Breast epithelium (tissue), 4 donors: ENCODE measurements at regions not wholly inside any gene's neighbourhood (a gene's known extent, or its start where the extent isn't known, plus 50 kb on each side); places are given as distances from the start of the nearest gene placed in this dataset.

Source experiments
- DNase-seq, 2 donors: peaks; one replicate each; pipeline ENCODE4 v3.0.0-alpha.2; 2019; ENCODE audit warnings: low spot score in 2 of 2
- H3K27ac ChIP-seq, 2 donors: fragments of 200-600 bp; sonication (generic) in 1 of 2; one replicate each; pipeline ENCODE4 v1.5.1; 2016 to 2019; ENCODE audit warnings: mild to moderate bottlenecking in 1 of 2
- H3K27me3 ChIP-seq, 2 donors: fragments of 200-600 bp; sonication (generic) in 1 of 2; one replicate each; pipeline versions ENCODE4 v1.5.1 to v1.6.0; 2017 to 2019; ENCODE audit warnings: control low read depth in 1 of 2, mild to moderate bottlenecking in 1 of 2
- H3K36me3 ChIP-seq: fragments of 200-600 bp; one replicate; pipeline ENCODE4 v1.5.1; 2019
- H3K4me1 ChIP-seq, 2 donors: fragments of 200-600 bp; sonication (generic); one replicate each; pipeline ENCODE4 v1.5.1; 2016 to 2019; ENCODE audit warnings: control low read depth in 1 of 2
- H3K4me3 ChIP-seq, 3 donors: fragments of 200-600 bp; sonication (generic); 1 replicate in 2 of 3; 2 replicates in 1 of 3; pipeline ENCODE4 v1.5.1; 2016 to 2019; ENCODE audit warnings: mild to moderate bottlenecking in 3 of 3, moderate library complexity in 2 of 3
- H3K9me3 ChIP-seq, 2 donors: fragments of 200-600 bp; sonication (generic) in 1 of 2; one replicate each; pipeline ENCODE4 v1.5.1; 2016 to 2019; ENCODE audit warnings: control low read depth in 1 of 2
- CTCF ChIP-seq, 3 donors: fragments of 450-650 bp; IDR thresholded peaks; one replicate each; pipeline ENCODE4 v1.5.1; 2016 to 2017; ENCODE audit warnings: antibody characterized with exemption in 3 of 3, mild to moderate bottlenecking in 3 of 3, moderate library complexity in 3 of 3
- POLR2A ChIP-seq: fragments of 450-650 bp; IDR thresholded peaks from one replicate; pipeline ENCODE4 v1.6.1; 2016; ENCODE audit warnings: antibody characterized with exemption, mild to moderate bottlenecking, moderate library complexity
- POLR2AphosphoS5 ChIP-seq, 3 donors: sonication (generic); formaldehyde crosslinking; IDR thresholded peaks; one replicate each; pipeline ENCODE4 v1.6.1; 2017; ENCODE audit warnings: antibody characterized with exemption in 3 of 3
- intact Hi-C: fragments of 100-400 bp; cut with DNase I; formaldehyde crosslinking; loops from one replicate; pipeline ENCODE4 v1.15.1; 2023; ENCODE audit warnings: low total_unique reads

- Histone ChIP-seq H3K27me3 (no peaks in the 10 kb centered on the region), H3K9me3 (no peaks in the 10 kb centered on the region), H3K36me3 (no peaks in the 10 kb centered on the region), H3K4me1 (no peaks in the 10 kb centered on the region), H3K27ac (no peak overlapping the region), H3K4me3 (no peak overlapping the region)
- DNase-seq, result no peak
- intact Hi-C loops, result no loop called here
- TF ChIP-seq POLR2A (no peak), POLR2AphosphoS5 (IDR thresholded peaks at IDR 0.05) (no peak), CTCF (IDR thresholded peaks at IDR 0.05) (no peak)
Observed at GRCh38 chr9:74120061-74120460, 377.1 kb upstream of the RORB start.

- H3K27me3 ChIP-seq, result no peaks in the 10 kb centered on the region
- DNase-seq, result no peak
- no peak for TF ChIP-seq POLR2A
- no peak for TF ChIP-seq POLR2AphosphoS5 (IDR thresholded peaks at IDR 0.05)
- TF ChIP-seq CTCF (IDR thresholded peaks at IDR 0.05), result no peak
- H3K4me1 ChIP-seq, result no peaks in the 10 kb centered on the region
- no peak overlapping the region for H3K4me3 ChIP-seq
- no peaks in the 10 kb centered on the region for H3K9me3 ChIP-seq
- intact Hi-C loops, result no loop called here
- H3K36me3 ChIP-seq, result no peaks in the 10 kb centered on the region
- H3K27ac ChIP-seq, result no peak overlapping the region
Observed at GRCh38 chr9:74120470-74120869, 376.7 kb upstream of the RORB start.

- Histone ChIP-seq H3K27me3 (no peaks in the 10 kb centered on the region), H3K4me1 (no peaks in the 10 kb centered on the region), H3K4me3 (no peak overlapping the region), H3K27ac (no peak overlapping the region), H3K9me3 (no peaks in the 10 kb centered on the region), H3K36me3 (no peaks in the 10 kb centered on the region)
- intact Hi-C loops, result no loop called here
- no peak for DNase-seq
- no peak for TF ChIP-seq CTCF (IDR thresholded peaks at IDR 0.05)
- no peak for TF ChIP-seq POLR2AphosphoS5 (IDR thresholded peaks at IDR 0.05)
- TF ChIP-seq POLR2A, result no peak
Observed at GRCh38 chr9:74122216-74122615, 374.9 kb upstream of the RORB start.

GRCh38 chr9:74122661-74123060, 374.5 kb upstream of the RORB start:
- no peak for DNase-seq
- Histone ChIP-seq H3K4me1 (no peaks in the 10 kb centered on the region), H3K27me3 (no peaks in the 10 kb centered on the region), H3K9me3 (no peaks in the 10 kb centered on the region), H3K27ac (no peak overlapping the region), H3K36me3 (no peaks in the 10 kb centered on the region), H3K4me3 (no peak overlapping the region)
- no peak for TF ChIP-seq POLR2AphosphoS5 (IDR thresholded peaks at IDR 0.05)
- TF ChIP-seq POLR2A, result no peak
- no peak for TF ChIP-seq CTCF (IDR thresholded peaks at IDR 0.05)
- intact Hi-C loops, result no loop called here

GRCh38 chr9:74125941-74126340, 371.2 kb upstream of the RORB start:
- Histone ChIP-seq H3K27ac (no peak overlapping the region), H3K36me3 (no peaks in the 10 kb centered on the region), H3K4me1 (no peaks in the 10 kb centered on the region), H3K9me3 (no peaks in the 10 kb centered on the region), H3K4me3 (no peak overlapping the region), H3K27me3 (no peaks in the 10 kb centered on the region)
- intact Hi-C loops, result no loop called here
- no peak for DNase-seq
- TF ChIP-seq POLR2AphosphoS5 (IDR thresholded peaks at IDR 0.05) (no peak), CTCF (IDR thresholded peaks at IDR 0.05) (no peak), POLR2A (no peak)
